Epithelial cell of proximal tubule (primary cell): ENCODE measurements at regions not wholly inside any gene's neighbourhood (a gene's known extent, or its start where the extent isn't known, plus 50 kb on each side); places are given as distances from the start of the nearest gene placed in this dataset.

Source experiments
- DNase-seq: peaks from one replicate; pipeline ENCODE4 v3.0.0-alpha.2; 2011; ENCODE audit warnings: low read depth
- H3K4me3 ChIP-seq: 2 replicates; pipeline ENCODE4 v1.5.1; 2011; ENCODE audit warnings: low read depth, mild to moderate bottlenecking, low read length
- CTCF ChIP-seq: conservative IDR thresholded peaks from 2 replicates; pipeline ENCODE4 v1.5.1; 2012; ENCODE audit warnings: low read depth, mild to moderate bottlenecking, low read length

GRCh38 chr22:47839595-47840227 is 1077.3 kb downstream of the TBC1D22A start:
- DNase-seq, result no peak
- H3K4me3 ChIP-seq, result no peak overlapping the region
- no peak for TF ChIP-seq CTCF

GRCh38 chr22:47837703-47838102 is 1075.3 kb downstream of the TBC1D22A start:
- no peak overlapping the region for H3K4me3 ChIP-seq
- DNase-seq, result no peak
- TF ChIP-seq CTCF, result peak; percentile 37

- DNase-seq, result no peak
- no peak overlapping the region for H3K4me3 ChIP-seq
- no peak for TF ChIP-seq CTCF
Observed at GRCh38 chr22:47836957-47837356, 1074.5 kb downstream of the TBC1D22A start.

DNA sequence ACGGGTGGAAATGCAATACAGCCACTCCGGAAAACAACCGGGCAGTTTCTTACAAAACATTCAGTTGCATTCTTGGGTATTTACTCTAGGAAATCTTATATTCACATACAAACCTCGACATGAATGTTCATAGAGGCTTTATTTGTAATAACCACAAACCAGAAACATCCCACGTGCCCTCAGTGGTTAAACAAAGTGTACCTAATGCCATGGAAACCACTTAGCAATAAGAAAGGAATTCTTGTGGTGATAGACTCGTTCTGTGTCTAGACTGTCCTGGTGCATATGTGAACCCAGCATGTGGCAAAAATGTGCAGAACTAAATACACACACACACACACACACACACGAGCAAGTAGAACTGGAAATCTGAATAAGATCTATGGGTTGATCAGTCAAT is 1073.3 kb downstream of the TBC1D22A start:
- no peak for TF ChIP-seq CTCF
- peak; percentile 0 for DNase-seq
- H3K4me3 ChIP-seq, result no peak overlapping the region

DNA sequence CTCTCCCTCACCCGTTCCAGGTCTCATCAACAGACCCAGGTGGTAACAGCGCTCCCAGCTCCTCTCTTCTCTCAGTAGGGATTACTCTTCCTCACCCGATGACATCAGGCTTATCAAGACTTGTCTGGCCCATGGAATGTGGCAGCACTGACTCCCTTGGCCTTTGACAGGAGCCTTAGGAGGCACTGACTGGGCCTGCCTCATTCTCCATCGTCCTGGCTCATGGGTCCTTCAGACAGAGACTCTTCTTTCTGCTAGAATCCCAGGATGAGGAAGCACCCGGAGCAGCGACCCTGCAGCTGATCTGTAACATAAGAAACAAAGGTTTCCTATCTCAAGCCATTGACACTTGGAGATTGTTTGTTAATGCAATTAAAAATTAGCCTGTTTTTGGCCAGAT is 1063.6 kb downstream of the TBC1D22A start:
- no peak for DNase-seq
- TF ChIP-seq CTCF, result no peak
- H3K4me3 ChIP-seq, result no peak overlapping the region

GRCh38 chr22:47822422-47822821 is 1060.0 kb downstream of the TBC1D22A start:
- DNase-seq, result no peak

More at GRCh38 chr22:47822422-47822821, 1060.0 kb downstream of the TBC1D22A start:
- no peak overlapping the region for H3K4me3 ChIP-seq
- TF ChIP-seq CTCF, result no peak
